ENCODE measurements at regions not wholly inside any gene's neighbourhood (a gene's known extent, or its start where the extent isn't known, plus 50 kb on each side); places are given as distances from the start of the nearest gene placed in this dataset.

GRCh38 chr6:209432-210103 lies 82.7 kb upstream of the DUSP22 start:
- H3K27ac ChIP-seq (ENCODE audit: low read depth in 1 of 2, low read length in 2 of 2): no peak overlapping the region
- WGBS: 85% methylated on average over 27 of the region's 27 CpGs
- no peak overlapping the region for H3K9ac ChIP-seq (ENCODE audit: low read depth in 1 of 2, low read length in 2 of 2)
- no peaks in the 10 kb centered on the region for H3K4me1 ChIP-seq (ENCODE audit: control insufficient read depth in 4 of 4, insufficient read depth in 4 of 4, low read length in 3 of 4)
- peaks cover 6 to 14% (median 9%) of the 10 kb centered on the region in 4 donors for H3K9me3 ChIP-seq (ENCODE audit: control insufficient read depth in 4 of 4, low read length in 3 of 4)
- TF ChIP-seq REST (IDR thresholded peaks at IDR 0.05) (no peak), CTCF (IDR thresholded peaks at IDR 0.05; ENCODE audit: low read depth, low read length, missing input control) (no peak), MAX (IDR thresholded peaks at IDR 0.05) (no peak), GABPA (IDR thresholded peaks at IDR 0.05 in 1 of 2, conservative IDR thresholded peaks at IDR 0.05 in 1 of 2) (no peak), ATF3 (IDR thresholded peaks at IDR 0.05) (no peak), YY1 (IDR thresholded peaks at IDR 0.05) (no peak), JUND (IDR thresholded peaks at IDR 0.05) (no peak), NR2F2 (IDR thresholded peaks at IDR 0.05) (no peak), EGR1 (IDR thresholded peaks at IDR 0.05; ENCODE audit: low read depth in 2 of 2) (no peak), TAF1 (conservative IDR thresholded peaks at IDR 0.05) (no peak), FOXA1 (IDR thresholded peaks at IDR 0.05) (no peak), ZBTB33 (IDR thresholded peaks at IDR 0.05) (no peak), RAD21 (IDR thresholded peaks at IDR 0.05) (no peak), FOXA2 (IDR thresholded peaks at IDR 0.05) (no peak), RXRA (IDR thresholded peaks at IDR 0.05) (no peak), HNF4G (IDR thresholded peaks at IDR 0.05) (no peak), HNF4A (conservative IDR thresholded peaks at IDR 0.05) (no peak)
- H3K4me3 ChIP-seq (ENCODE audit: low read depth in 1 of 3, low read length in 3 of 3): no peak overlapping the region
- H3K36me3 ChIP-seq (ENCODE audit: control insufficient read depth in 4 of 4, insufficient read depth in 3 of 4, low read depth in 1 of 4, low read length in 3 of 4): no peaks in the 10 kb centered on the region
- DNase-seq (ENCODE audit: low spot score): no peak
- H3K27me3 ChIP-seq (ENCODE audit: control insufficient read depth in 4 of 4, insufficient read depth in 4 of 4, low read length in 3 of 4): peaks cover 0 to 3% (median under 1%) of the 10 kb centered on the region in 4 donors

Measured in liver (tissue), 8 donors.